ENCODE measurements at regions not wholly inside any gene's neighbourhood (a gene's known extent, or its start where the extent isn't known, plus 50 kb on each side); places are given as distances from the start of the nearest gene placed in this dataset.

- TF ChIP-seq, protein P1, sequence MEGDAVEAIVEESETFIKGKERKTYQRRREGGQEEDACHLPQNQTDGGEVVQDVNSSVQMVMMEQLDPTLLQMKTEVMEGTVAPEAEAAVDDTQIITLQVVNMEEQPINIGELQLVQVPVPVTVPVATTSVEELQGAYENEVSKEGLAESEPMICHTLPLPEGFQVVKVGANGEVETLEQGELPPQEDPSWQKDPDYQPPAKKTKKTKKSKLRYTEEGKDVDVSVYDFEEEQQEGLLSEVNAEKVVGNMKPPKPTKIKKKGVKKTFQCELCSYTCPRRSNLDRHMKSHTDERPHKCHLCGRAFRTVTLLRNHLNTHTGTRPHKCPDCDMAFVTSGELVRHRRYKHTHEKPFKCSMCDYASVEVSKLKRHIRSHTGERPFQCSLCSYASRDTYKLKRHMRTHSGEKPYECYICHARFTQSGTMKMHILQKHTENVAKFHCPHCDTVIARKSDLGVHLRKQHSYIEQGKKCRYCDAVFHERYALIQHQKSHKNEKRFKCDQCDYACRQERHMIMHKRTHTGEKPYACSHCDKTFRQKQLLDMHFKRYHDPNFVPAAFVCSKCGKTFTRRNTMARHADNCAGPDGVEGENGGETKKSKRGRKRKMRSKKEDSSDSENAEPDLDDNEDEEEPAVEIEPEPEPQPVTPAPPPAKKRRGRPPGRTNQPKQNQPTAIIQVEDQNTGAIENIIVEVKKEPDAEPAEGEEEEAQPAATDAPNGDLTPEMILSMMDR (IDR thresholded peaks at IDR 0.05; ENCODE audit: insufficient read depth, low read length, poor library complexity, severe bottlenecking) = no peak
- TF ChIP-seq EZH2phosphoT487 (conservative IDR thresholded peaks at IDR 0.05; ENCODE audit: low read length) = no peak
These were observed 263.7 kb downstream of the RASEF start for GRCh38 chr9:82799286-82799685.
